CD14-positive monocyte (primary cell): ENCODE measurements at regions not wholly inside any gene's neighbourhood (a gene's known extent, or its start where the extent isn't known, plus 50 kb on each side); places are given as distances from the start of the nearest gene placed in this dataset.
A peak's percentile ranks its signal among the peaks of the same experiment; 100 is the strongest.

Experiments
- DNase-seq, 3 donors: peaks; one replicate each; pipeline ENCODE4 v3.0.0-alpha.2; 2011 to 2022
- H2AFZ ChIP-seq: 2 replicates; pipeline ENCODE4 v1.6.0; 2012; ENCODE audit warnings: mild to moderate bottlenecking, low read depth, low read length, inconsistent platforms; ENCODE audit not compliant: insufficient read depth, poor library complexity, severe bottlenecking
- H3K27ac ChIP-seq, 2 donors: 1 replicate in 1 of 2; 2 replicates in 1 of 2; pipeline ENCODE4 v1.5.1; 2012 to 2013; ENCODE audit warnings: low read length in 2 of 2, control low read depth in 1 of 2, inconsistent platforms in 1 of 2, low read depth in 1 of 2, mild to moderate bottlenecking in 1 of 2
- H3K27me3 ChIP-seq, 2 donors: one replicate each; pipeline versions ENCODE4 v1.6.0 to v1.6.1; 2011 to 2013; ENCODE audit warnings: low read length in 2 of 2; ENCODE audit not compliant: control insufficient read depth in 2 of 2, insufficient read depth in 2 of 2
- H3K36me3 ChIP-seq, 2 donors: replicated peaks in 1 of 2; 1 replicate in 1 of 2; 2 replicates in 1 of 2; pipeline versions ENCODE4 v1.5.1 to v1.6.1; 2012 to 2013; ENCODE audit warnings: low read length in 2 of 2, control low read depth in 1 of 2, inconsistent platforms in 1 of 2, mild to moderate bottlenecking in 1 of 2; ENCODE audit not compliant: insufficient read depth in 2 of 2, control insufficient read depth in 1 of 2
- H3K4me1 ChIP-seq, 2 donors: 1 replicate in 1 of 2; 2 replicates in 1 of 2; pipeline versions ENCODE4 v1.5.1 to v1.6.1; 2012 to 2013; ENCODE audit warnings: low read length in 2 of 2, control low read depth in 1 of 2, inconsistent platforms in 1 of 2, mild to moderate bottlenecking in 1 of 2, moderate library complexity in 1 of 2; ENCODE audit not compliant: insufficient read depth in 2 of 2, control insufficient read depth in 1 of 2
- H3K4me2 ChIP-seq: replicated peaks from 2 replicates; pipeline ENCODE3; 2012; ENCODE audit warnings: low read length, moderate library complexity, mild to moderate bottlenecking; ENCODE audit not compliant: poor library complexity, severe bottlenecking; ENCODE audit errors: extremely low read depth
- H3K4me3 ChIP-seq, 3 experiments: fragments of 200-600 bp in 1 of 3; sonication (generic) in 1 of 3; replicated peaks in 1 of 3; 1 replicate in 2 of 3; 2 replicates in 1 of 3; pipeline ENCODE4 v1.5.1; 2011 to 2013; ENCODE audit warnings: low read length in 3 of 3, mild to moderate bottlenecking in 3 of 3, control low read depth in 2 of 3, low read depth in 2 of 3, inconsistent platforms in 1 of 3, moderate library complexity in 1 of 3
- H3K79me2 ChIP-seq: 2 replicates; pipeline ENCODE4 v1.6.0; 2012; ENCODE audit warnings: mild to moderate bottlenecking, control low read depth, inconsistent platforms, low read length, moderate library complexity; ENCODE audit not compliant: insufficient read depth
- H3K9ac ChIP-seq: 2 replicates; pipeline ENCODE4 v1.6.0; 2017; ENCODE audit warnings: low read length, mild to moderate bottlenecking; ENCODE audit not compliant: insufficient read depth, poor library complexity, severe bottlenecking
- H3K9me3 ChIP-seq, 2 donors: replicated peaks in 1 of 2; 1 replicate in 1 of 2; 2 replicates in 1 of 2; pipeline versions ENCODE4 v1.5.1 to v1.6.1; 2012 to 2013; ENCODE audit warnings: low read length in 2 of 2, control low read depth in 1 of 2; ENCODE audit not compliant: control insufficient read depth in 1 of 2, insufficient read depth in 1 of 2
- H4K20me1 ChIP-seq: 2 replicates; pipeline ENCODE4 v1.6.0; 2012; ENCODE audit warnings: mild to moderate bottlenecking, low read length, control low read depth, moderate library complexity; ENCODE audit not compliant: insufficient read depth
- H3K27ac Mint-ChIP-seq, 7 donors: one replicate each; pipeline ENCODE4 v1.8.0; 2020; ENCODE audit warnings: mild to moderate bottlenecking in 7 of 7, mixed read lengths in 7 of 7, moderate library complexity in 6 of 7, inconsistent platforms in 2 of 7
- H3K27me3 Mint-ChIP-seq, 3 donors: one replicate each; pipeline ENCODE4 v1.8.0; 2021 to 2022; ENCODE audit warnings: low read depth in 3 of 3, mild to moderate bottlenecking in 3 of 3, mixed read lengths in 3 of 3, moderate library complexity in 3 of 3, inconsistent platforms in 1 of 3
- H3K36me3 Mint-ChIP-seq, 2 donors: one replicate each; pipeline ENCODE4 v1.8.0; 2020; ENCODE audit warnings: mixed read lengths in 2 of 2, inconsistent platforms in 1 of 2, mild to moderate bottlenecking in 1 of 2
- H3K4me1 Mint-ChIP-seq: one replicate; pipeline ENCODE4 v1.8.0; 2020; ENCODE audit warnings: mild to moderate bottlenecking, mixed read lengths
- H3K4me3 Mint-ChIP-seq, 2 donors: one replicate each; pipeline ENCODE4 v1.8.0; 2020; ENCODE audit warnings: mild to moderate bottlenecking in 2 of 2, mixed read lengths in 2 of 2, moderate library complexity in 1 of 2
- H3K9me3 Mint-ChIP-seq, 7 donors: one replicate each; pipeline ENCODE4 v1.8.0; 2020 to 2022; ENCODE audit warnings: mixed read lengths in 7 of 7, mild to moderate bottlenecking in 6 of 7, moderate library complexity in 6 of 7, inconsistent platforms in 2 of 7
- CTCF ChIP-seq: fragments of 200-600 bp; IDR thresholded peaks from one replicate; pipeline ENCODE4 v1.8.0; 2022; ENCODE audit warnings: antibody characterized with exemption, mild to moderate bottlenecking
- WGBS: methylation state at CpG from one replicate; pipeline ENCODE4 v1.1.5; 2013; ENCODE audit warnings: missing lambda C conversion rate; ENCODE audit not compliant: insufficient coverage; 5-methylcytosine and 5-hydroxymethylcytosine counted together
- intact Hi-C, 2 donors: fragments of 100-400 bp; cut with micrococcal nuclease; formaldehyde crosslinking; loops; one replicate each; pipeline versions ENCODE4 v1.15.0 to v1.15.1; 2023

DNA sequence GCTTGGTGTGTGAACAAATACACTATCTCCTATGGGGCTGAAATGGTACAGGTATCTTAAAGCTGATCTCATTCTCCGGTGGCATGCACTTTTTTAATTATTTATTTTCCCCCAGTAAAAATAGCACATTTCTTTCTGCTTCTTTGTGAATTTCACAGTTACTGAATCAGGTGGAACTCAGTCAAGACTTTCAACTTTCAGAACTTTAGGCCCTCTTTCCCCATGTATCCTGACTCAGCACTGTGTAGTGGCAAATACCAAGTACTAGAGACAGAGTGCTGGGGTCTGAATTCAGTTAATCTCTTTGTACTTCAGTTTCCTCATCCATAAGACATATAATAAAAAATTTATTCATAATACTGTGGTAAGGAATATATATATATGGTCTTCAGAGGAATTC, 223.9 kb downstream of the CSNK2A3 start:
- H3K27me3 Mint-ChIP-seq = peaks cover 0 to 6% (median 1%) of the 10 kb centered on the region in 3 donors
- Histone ChIP-seq H4K20me1 (no peaks in the 10 kb centered on the region), H2AFZ (no peak overlapping the region), H3K4me2 (no peak overlapping the region), H3K9ac (no peak overlapping the region), H3K79me2 (no peaks in the 10 kb centered on the region), H3K27ac (no peak overlapping the region), H3K4me1 (peaks cover 0 to 3% of the 10 kb centered on the region in 2 donors), H3K4me3 (no peak overlapping the region), H3K9me3 (no peaks in the 10 kb centered on the region), H3K36me3 (no peaks in the 10 kb centered on the region), H3K27me3 (no peaks in the 10 kb centered on the region)
- H3K9me3 Mint-ChIP-seq = peaks cover 0 to 13% (median 3%) of the 10 kb centered on the region in 7 donors
- H3K27ac Mint-ChIP-seq = no peak overlapping the region
- no peak overlapping the region for H3K4me3 Mint-ChIP-seq
- intact Hi-C loops = no loop called here
- no peak for DNase-seq
- no peaks in the 10 kb centered on the region for H3K36me3 Mint-ChIP-seq
- peaks cover 9% of the 10 kb centered on the region for H3K4me1 Mint-ChIP-seq
- WGBS = no CpG with 5 or more reads among the region's 1 CpG
- TF ChIP-seq CTCF = no peak

GRCh38 chr11:11125618-11126017, 227.4 kb downstream of the CSNK2A3 start:
- Histone ChIP-seq H3K4me2 (no peak overlapping the region), H3K9ac (no peak overlapping the region), H3K4me3 (no peak overlapping the region), H3K36me3 (no peaks in the 10 kb centered on the region), H3K9me3 (no peaks in the 10 kb centered on the region), H3K27me3 (no peaks in the 10 kb centered on the region), H2AFZ (no peak overlapping the region), H4K20me1 (no peaks in the 10 kb centered on the region), H3K4me1 (peaks cover 0 to 3% of the 10 kb centered on the region in 2 donors), H3K27ac (no peak overlapping the region), H3K79me2 (no peaks in the 10 kb centered on the region)
- Mint-ChIP-seq H3K4me3 (no peak overlapping the region), H3K4me1 (peaks cover 9% of the 10 kb centered on the region), H3K9me3 (peaks cover 0 to 13% (median 3%) of the 10 kb centered on the region in 7 donors), H3K27ac (no peak overlapping the region), H3K36me3 (no peaks in the 10 kb centered on the region), H3K27me3 (peaks cover 0 to 3% (median 1%) of the 10 kb centered on the region in 3 donors)
- intact Hi-C loops = no loop called here
- peak in 1 of 3 donors; percentile 8 for DNase-seq
- TF ChIP-seq CTCF = no peak
- no CpG with 5 or more reads among the region's 2 CpGs for WGBS
